ENCODE measurements at regions not wholly inside any gene's neighbourhood (a gene's known extent, or its start where the extent isn't known, plus 50 kb on each side); places are given as distances from the start of the nearest gene placed in this dataset.

- DNase-seq = no peak
- intact Hi-C loops (cut with micrococcal nuclease) = no loop called here
- Histone ChIP-seq H3K27ac (replicated peaks) (no peak overlapping the region), H3K4me1 (no peaks in the 10 kb centered on the region), H3K4me3 (no peak overlapping the region), H3K27me3 (ENCODE audit: low read depth) (peaks cover 79% of the 10 kb centered on the region), H3K9me3 (replicated peaks) (no peaks in the 10 kb centered on the region), H3K36me3 (no peaks in the 10 kb centered on the region)
- TF ChIP-seq, protein P1, sequence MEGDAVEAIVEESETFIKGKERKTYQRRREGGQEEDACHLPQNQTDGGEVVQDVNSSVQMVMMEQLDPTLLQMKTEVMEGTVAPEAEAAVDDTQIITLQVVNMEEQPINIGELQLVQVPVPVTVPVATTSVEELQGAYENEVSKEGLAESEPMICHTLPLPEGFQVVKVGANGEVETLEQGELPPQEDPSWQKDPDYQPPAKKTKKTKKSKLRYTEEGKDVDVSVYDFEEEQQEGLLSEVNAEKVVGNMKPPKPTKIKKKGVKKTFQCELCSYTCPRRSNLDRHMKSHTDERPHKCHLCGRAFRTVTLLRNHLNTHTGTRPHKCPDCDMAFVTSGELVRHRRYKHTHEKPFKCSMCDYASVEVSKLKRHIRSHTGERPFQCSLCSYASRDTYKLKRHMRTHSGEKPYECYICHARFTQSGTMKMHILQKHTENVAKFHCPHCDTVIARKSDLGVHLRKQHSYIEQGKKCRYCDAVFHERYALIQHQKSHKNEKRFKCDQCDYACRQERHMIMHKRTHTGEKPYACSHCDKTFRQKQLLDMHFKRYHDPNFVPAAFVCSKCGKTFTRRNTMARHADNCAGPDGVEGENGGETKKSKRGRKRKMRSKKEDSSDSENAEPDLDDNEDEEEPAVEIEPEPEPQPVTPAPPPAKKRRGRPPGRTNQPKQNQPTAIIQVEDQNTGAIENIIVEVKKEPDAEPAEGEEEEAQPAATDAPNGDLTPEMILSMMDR (IDR thresholded peaks at IDR 0.05; ENCODE audit: borderline replicate concordance) = no peak
Measured at GRCh38 chr7:155168597-155169480, 98.7 kb downstream of the HTR5A start.

DNA sequence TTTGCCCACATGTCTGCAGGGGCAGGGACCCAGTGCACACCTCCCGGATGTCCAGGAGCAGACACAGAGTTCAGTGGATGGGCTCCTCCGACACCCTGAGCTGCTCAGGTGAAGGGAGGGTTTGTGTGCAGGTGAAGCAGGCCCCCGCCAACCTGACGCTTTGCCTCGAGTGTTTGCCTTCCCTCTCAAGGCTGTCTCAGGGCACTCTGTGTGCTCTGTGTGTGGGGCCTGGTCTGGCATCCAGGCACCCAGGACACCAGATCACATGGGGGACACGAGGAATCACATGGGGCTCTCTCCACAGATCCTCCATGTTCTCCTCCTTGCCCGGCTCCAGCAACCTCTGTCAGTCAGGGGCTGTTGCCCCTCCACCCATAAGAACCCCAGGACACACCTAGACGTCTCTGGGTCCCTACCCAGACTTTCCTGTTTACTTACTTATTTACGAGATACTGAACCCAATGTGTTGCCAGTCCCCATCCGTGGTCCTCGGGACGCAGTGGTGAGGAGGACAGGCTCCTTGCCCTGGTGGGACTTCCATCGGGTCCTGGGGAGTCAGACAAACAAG, 99.5 kb downstream of the HTR5A start:
- TF ChIP-seq, protein P1 (IDR thresholded peaks at IDR 0.05; ENCODE audit: borderline replicate concordance) = no peak
- Histone ChIP-seq H3K36me3 (no peaks in the 10 kb centered on the region), H3K27ac (replicated peaks) (no peak overlapping the region), H3K4me3 (no peak overlapping the region), H3K27me3 (ENCODE audit: low read depth) (peaks cover 79% of the 10 kb centered on the region), H3K9me3 (replicated peaks) (no peaks in the 10 kb centered on the region), H3K4me1 (no peaks in the 10 kb centered on the region)
- DNase-seq = no peak
- intact Hi-C loops (cut with micrococcal nuclease) = no loop called here

DNA sequence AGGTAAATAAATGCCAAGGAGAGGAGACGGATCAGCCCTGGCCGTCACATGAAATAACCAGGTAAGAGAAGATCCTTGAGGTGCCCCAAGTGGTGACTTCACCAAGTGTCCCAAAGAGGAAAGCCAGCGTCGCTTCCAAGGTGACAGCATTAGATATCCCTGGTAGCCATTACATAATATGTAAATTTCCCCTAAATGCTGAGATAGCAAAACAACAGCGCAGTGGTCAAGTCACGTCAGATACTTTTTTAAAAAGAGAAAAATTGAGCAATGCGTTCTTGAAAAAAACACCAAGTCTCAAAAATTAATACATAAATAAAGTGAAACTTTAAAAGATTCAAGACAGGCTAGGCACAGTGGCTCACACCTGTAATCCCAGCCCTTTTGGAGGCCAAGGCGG, 100.2 kb downstream of the HTR5A start:
- no peaks in the 10 kb centered on the region for H3K9me3 ChIP-seq (replicated peaks)
- no peaks in the 10 kb centered on the region for H3K4me1 ChIP-seq
- no peaks in the 10 kb centered on the region for H3K36me3 ChIP-seq
- intact Hi-C loops (cut with micrococcal nuclease) = no loop called here
- no peak overlapping the region for H3K4me3 ChIP-seq
- H3K27ac ChIP-seq (replicated peaks) = no peak overlapping the region
- no peak for DNase-seq
- TF ChIP-seq, protein P1 (IDR thresholded peaks at IDR 0.05; ENCODE audit: borderline replicate concordance) = no peak
- peaks cover 75% of the 10 kb centered on the region for H3K27me3 ChIP-seq (ENCODE audit: low read depth)

DNA sequence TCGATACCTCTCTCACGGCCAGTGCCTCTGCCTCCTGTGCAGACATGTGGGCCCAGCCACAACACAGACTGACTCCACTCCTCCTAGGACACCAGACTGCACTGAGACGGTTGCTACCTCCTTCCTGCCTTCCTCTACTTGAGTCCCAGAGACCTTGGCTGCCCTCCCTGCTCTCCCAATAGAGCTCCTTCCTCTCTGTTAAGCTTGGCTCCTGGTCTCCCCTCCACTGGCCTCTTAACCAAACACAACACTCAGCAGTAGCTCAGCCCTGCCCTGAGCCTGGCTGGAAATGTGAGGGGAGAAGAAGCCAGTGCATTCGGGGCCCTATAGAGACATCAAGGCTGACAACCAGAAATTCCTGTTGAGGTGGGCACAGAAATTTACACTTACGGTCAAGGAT, 102.0 kb downstream of the HTR5A start:
- H3K27ac ChIP-seq (replicated peaks) = no peak overlapping the region
- H3K4me3 ChIP-seq = no peak overlapping the region
- intact Hi-C loops (cut with micrococcal nuclease) = no loop called here
- no peak for DNase-seq
- no peaks in the 10 kb centered on the region for H3K36me3 ChIP-seq
- peaks cover 16% of the 10 kb centered on the region for H3K9me3 ChIP-seq (replicated peaks)
- H3K27me3 ChIP-seq (ENCODE audit: low read depth) = peaks cover 71% of the 10 kb centered on the region
- TF ChIP-seq, protein P1 (IDR thresholded peaks at IDR 0.05; ENCODE audit: borderline replicate concordance) = no peak
- no peaks in the 10 kb centered on the region for H3K4me1 ChIP-seq

DNA sequence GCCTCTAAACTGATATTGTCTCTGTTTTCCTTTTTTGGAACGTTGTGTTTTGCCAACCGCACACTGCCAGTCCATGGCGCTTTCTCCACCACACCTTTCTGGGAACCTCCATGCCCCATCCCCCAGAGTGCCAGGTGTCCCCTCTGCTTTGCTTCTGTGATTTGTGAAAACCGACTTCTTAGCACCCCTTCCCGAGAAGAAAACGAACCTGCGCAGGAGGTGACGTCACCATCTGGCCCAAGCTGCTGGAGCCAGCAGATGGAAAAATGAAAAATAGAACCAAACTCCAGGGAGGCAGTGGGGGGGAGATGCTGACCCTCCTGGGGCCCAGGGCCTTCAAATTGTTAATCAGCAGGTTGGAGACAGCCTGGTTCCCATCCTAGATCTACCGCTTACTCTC, 103.8 kb downstream of the HTR5A start:
- no peaks in the 10 kb centered on the region for H3K36me3 ChIP-seq
- TF ChIP-seq, protein P1 (IDR thresholded peaks at IDR 0.05; ENCODE audit: borderline replicate concordance) = no peak
- no peak overlapping the region for H3K27ac ChIP-seq (replicated peaks)
- intact Hi-C loops (cut with micrococcal nuclease) = no loop called here
- H3K4me3 ChIP-seq = no peak overlapping the region
- peaks cover 54% of the 10 kb centered on the region for H3K27me3 ChIP-seq (ENCODE audit: low read depth)
- peaks cover 27% of the 10 kb centered on the region for H3K9me3 ChIP-seq (replicated peaks)
- H3K4me1 ChIP-seq = no peaks in the 10 kb centered on the region
- DNase-seq = no peak

All from left ventricle myocardium inferior (tissue), 1 donor.